Stimulated activated CD4-positive, alpha-beta T cell treated with anti-CD3 and anti-CD28 coated beads, Interleukin-4, amount 100 ng/mL, for 4 hours (primary cell): ENCODE measurements at regions not wholly inside any gene's neighbourhood (a gene's known extent, or its start where the extent isn't known, plus 50 kb on each side); places are given as distances from the start of the nearest gene placed in this dataset.
"Not testable (repeated sequence)": the region's sequence is repeated elsewhere in the genome, so short reads cannot be mapped to it uniquely, and the experiment has no call there.

Experiments used
- DNase-seq, 2 experiments: peaks; one replicate each; pipeline ENCODE4 v3.0.0-alpha.2; 2020

DNA sequence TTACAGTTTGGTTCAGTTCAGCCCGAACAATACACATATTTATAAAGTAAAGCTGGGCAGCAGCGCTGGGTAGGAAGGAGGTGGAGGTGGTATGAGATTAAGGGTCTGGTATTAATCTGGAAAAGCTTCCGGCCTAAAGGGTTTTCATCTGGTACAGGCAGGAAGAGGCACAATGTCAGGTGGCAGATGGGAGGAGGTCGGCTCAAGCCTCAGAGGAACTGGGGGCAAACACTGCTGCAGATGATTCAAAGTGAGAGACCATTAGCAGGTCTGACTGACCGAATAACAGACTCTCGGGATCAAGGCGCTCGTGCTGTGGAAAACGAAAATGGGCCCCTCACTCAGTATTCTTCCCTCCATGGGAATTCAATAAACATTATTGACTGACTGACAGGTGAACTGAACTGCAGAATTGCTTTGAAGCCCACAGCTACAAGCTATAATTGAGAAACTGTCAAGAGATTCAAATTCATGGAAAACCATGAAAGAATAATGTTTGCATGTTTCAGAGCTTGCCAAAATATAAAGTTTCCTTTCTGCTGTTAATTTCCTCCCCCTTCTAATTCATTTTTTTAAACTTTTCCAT, 75.3 kb downstream of the TMEM167A start:
- no peak for DNase-seq

DNA sequence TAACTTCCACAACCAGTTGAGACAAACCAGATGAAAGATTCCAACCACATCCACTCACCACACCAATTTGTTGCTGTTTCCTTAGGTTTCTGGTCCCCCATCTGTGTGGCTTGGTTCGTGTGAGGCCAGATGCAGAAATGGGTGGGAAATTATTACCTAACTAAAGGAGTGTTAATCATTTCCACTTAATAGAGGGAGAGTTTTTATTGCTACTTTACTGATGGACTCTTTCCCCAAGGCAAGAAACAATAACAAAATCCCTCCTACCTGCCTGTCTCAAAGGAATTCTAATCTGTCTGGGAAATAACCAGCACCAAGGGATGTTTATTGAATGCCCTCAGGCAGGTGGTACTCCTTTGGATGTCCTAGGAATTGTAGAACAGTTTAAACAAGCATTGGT, 76.3 kb downstream of the TMEM167A start:
- no peak for DNase-seq

DNA sequence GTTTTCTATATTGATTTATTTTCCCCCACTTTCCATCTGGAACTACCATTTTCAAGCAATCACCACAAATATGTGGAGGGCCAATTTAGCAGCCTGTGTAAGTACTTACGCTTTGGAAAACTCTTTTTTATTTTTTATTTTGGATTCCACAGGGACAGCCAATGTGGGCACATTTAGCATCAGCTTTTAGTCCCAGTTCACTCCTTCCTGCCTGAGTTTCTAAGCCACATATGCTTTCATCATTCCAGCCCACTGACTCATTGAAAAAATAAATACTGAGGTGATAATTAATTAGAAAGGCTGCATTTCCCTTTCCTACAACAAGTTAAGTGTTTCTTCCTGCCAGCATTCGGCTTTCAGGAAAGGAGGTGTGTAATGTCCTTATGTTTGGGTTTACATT, 76.8 kb downstream of the TMEM167A start:
- DNase-seq = no peak

DNA sequence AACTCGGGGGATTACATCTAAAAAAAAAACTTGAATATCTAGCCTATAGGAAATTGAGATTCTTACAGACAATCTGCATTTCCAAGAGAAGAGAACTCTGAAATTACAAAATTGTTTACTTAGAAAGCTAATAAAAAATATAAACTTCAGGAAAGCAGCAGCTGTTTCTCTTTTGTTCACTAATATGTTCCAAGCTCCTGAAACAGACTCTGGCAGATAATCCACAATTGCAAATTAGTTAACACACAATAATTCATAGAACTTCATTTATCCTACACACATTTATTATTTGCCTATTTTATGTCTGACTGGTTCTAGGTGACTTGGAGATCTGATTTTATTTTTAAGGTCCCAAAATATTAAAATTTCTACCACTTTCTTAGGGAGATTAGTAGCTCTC, 83.8 kb downstream of the TMEM167A start:
- no peak for DNase-seq

DNA sequence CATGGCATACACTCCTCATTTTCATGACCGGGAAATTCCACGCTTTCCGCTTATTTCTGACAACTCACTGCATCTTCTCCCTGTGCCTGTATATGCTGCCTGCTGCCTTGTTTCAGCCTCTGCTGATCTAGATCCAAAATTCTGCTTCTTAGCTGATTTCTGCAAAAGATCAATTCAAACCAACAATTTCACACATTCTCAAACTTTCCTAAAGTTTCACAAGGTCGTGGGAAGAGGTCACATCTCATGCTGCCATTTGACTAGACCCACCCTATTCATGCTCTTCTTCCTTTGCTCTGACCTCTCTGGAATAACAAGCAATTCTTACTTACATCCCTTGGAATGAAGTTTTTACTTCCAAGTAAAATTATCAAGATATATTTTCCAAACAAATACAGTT, 84.5 kb downstream of the TMEM167A start:
- DNase-seq = no peak

DNA sequence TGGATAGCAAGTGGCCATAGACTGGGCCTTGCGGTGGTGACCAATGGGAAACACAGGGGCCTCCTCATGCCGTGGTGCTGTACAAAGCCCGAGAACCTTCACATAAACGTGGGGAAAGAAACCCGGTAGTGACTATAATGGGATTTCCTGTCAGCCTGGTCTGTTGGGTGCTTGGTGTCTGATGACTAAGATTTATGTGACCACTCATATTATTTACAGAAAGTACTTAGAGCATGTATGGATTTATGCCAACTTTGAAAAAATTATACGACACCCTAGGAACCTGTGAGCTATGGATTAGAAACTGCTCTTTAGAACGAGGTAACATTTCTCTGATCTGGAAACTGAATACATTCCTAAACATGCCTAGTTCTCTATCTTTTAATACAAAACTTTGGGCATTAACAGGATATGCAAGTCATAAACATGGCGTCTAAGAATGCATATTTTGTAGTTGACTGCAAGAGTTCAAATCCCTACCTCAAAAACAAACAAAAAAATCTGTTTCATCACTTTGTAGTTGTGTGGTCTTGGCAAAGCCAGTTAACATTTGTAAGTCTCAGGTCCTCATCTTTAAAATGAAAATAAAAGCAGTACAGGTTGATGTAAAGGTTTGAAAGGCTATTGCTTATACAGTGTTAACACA, 85.4 kb downstream of the TMEM167A start:
- no peak for DNase-seq

DNA sequence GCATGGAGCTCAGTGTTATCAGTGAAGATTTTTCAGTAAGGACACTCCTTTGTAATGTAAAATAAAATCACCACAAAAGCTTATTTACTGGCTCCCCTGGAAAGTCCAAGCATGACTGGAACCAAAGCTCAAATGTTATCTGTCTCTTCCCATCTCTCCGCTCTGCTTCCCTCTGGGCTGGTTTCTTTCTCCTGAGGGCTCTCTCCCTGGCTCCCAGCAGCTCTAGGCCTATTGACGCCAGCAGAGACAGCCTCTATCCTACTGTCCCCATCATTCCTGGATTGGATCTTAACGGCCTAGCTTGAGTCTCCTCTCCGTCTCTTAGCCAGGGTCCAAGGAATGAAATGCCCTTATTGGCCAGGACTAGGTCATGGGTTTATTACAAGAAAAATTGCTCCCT, 86.1 kb downstream of the TMEM167A start:
- no peak for DNase-seq

DNA sequence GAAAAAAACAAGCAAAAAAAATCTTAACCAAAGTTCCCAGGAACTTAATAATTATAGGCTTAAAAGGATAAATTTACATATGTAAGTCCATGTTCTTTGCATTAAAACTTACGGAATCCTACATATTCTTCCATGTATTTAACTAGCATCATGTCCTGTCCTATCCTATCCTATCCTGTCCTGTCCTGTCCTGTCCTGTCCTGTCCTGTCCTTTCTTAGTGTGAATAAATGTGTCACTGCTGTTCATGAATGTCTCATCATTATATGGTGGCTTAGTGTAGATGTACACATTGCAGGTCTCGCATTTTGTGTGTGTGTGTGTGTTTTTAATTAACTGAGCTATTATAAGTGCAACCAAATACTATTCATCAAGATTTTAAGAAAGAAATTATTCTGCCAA, 90.0 kb downstream of the TMEM167A start:
- no peak for DNase-seq

DNA sequence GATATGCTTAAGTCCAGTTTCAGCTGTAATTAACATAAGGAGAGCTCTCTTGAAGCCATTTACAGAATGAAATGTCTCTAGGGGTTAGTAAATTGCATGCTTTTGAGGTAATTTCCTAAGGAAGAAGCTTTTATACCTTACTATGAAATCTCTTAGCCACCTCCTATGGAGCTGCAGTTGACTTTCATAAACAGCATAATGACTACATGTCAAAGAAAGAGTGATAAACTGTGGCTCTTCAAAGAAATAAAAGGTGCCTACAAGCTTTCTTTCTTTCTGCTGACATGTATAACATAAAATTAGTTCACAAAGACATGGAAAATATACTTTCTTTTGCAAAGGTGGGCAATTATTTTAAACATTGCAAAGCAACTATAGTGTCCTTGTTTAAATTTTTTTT, 90.8 kb downstream of the TMEM167A start:
- no peak for DNase-seq

DNA sequence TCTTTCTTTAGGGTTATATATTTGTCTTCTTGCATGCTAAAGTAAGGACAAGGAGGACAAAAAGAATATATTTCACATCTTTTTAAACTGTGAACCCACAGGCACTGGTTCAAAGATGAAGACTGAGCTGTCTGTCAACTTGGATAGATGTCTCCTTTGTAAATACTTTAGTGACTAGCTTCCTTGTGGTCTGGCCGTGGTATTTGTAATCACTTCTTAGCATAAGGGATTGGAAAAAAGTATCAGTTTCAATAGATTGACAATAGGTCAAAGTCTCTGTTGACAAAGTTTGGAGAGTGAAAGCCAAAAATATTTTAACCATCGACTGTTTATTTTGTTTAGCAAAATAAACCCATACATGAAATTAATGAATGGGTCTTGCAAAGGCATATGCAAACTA, 91.4 kb downstream of the TMEM167A start:
- no peak for DNase-seq

DNA sequence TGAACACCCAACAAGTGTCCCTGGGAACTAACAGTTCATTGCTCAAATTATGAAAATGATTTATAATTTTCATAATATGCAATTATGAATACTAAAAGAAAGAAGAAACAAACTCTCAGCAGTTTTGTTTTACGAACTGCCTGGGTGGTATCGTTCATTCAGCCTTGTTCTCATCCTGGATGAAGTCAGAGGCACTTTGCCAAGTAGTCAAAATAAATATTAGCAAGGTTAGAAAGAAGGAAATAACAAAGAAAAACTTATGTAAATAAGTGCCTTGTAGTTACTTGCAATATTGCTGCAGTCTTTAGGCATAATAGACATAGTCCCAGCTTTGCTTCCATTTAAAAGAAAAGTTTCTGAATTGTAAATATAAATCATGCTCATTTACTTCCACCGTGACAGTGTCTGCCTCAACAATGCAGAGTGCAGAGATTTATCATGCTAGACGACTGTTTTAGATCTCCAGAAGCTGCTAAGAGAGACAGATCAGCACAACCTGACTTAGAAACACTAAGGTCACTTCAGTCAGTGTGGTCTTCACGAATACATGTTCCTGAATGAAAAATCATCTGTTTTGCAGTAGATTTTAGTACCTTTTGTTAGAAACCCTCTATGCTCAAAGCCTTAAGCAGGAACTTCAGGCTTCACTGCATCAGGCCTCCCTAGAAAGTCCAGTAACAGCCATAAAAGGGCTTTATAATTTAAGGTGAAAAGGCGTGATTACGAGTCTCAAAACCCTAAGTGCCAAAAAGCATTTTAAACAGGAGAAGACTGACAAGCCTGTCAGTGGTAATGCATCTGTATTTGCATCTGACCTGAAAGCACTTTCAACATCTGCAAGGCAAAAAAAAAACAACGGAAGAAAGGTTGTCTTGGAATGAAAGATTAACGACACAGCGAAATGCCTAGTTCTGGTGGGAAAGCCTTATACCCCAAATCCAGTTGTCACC, 92.1 kb downstream of the TMEM167A start:
- DNase-seq = no peak

DNA sequence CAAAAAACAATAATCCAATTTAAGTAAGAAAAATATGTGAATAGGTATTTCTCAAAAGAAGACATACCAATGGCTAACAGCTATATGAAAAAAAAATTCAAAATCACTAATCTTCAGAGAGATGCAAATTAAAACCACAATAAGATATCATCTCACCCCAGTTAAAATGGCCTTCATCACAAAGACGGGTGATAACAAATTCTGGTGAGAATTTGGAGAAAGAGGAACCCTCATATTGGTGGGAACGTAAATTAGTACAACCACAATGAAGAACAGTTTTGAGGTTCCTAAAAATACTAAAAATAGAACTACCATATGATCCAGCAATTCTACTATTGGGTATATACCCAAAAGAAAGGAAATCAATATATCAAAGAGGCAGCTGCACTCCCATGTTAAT, 94.3 kb downstream of the TMEM167A start:
- no peak for DNase-seq

DNA sequence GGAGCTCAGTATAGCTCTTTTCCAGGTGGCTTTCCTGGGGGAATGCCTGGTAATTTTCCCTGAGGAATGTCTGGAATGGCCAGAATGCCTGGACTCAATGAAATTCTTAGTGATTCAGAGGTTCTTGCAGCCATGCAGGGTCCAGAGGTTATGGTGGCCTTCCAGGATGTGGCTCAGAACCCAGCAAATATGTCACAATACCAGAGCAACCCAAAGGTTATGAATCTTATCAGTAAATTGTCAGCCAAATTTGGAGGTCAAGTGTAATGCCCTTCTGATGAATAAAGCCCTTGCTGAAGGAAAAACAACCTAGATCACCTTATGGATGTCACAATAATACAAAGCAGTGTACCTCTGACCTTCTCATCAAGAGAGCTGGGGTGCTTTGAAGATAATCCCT, 100.3 kb downstream of the TMEM167A start:
- not testable (repeated sequence) for DNase-seq

DNA sequence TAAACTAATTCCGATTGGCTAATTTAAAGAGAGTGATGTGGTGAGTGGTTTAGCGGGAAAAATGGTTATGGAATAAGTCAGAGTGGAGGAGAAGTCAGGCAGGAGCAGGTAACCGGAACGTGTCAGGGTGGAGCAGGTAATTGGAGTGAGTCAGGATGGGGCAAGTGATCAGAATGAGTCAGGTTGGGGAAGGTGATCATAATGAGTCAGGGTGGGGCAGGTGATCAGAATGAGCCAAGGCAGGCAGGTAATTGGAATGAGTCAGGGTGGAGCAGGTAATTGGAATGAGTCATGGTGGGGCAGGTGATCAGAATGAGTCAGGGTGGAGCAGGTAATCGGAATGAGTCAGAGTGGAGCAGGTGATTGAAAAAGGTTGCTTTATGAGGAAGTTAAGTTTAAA, 101.4 kb downstream of the TMEM167A start:
- no peak for DNase-seq

DNA sequence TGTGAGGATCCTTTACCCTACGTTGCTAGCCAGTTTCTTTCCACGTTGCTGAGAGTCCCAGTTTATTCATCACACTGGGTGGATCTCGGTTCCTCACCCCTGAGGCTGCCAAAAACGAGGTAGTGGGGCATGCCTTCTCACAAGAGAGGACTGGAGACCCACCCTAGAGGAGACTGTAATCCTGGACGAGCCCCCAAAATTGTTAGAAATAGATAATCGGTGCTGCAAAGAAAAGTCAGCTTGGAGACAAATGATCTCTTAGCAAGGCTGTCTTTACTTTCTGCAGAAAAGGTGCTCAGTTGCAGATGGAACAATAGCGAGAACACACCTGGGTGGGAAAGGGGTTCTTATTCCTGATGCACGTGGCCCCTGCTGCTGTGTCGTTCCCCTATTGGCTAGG, 101.8 kb downstream of the TMEM167A start:
- DNase-seq = no peak

DNA sequence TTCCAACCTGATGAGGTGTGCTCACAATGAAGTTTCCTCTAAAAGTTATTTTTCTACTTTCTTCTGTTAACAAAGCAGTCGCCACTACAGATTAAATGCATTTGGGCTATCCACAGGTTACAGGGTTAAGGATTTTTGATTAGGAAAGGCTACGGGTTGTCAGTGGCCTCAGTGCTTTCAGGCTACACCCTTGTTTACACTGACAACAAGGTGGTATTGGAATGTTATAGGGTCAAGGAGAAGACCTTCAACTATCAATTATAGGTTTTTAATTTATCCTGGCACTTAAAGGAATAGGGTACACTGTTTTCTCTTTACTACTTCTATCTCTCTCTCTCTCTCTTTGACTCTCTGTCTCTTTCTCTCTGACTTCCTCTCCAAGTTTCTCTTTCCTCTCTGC, 102.8 kb downstream of the TMEM167A start:
- DNase-seq = not testable (repeated sequence)

DNA sequence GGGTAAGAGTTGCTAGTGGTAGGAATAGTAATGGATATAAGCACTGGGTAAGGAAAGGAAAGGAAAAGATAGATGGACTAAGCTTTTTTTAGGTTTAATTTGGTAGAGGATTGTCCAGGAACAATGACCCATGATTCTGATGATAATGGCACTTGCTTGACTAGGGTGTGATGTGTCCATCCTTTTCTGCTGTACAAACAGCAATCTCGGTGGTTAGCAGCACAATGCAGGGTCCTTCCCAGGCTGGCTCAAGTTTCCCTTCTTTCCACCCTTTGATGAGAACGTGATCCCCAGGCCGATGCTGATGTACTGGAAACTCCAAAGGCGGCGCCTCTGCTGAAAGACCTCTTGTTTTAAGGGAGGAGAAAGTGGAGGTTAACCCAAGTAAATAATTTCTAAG, 105.3 kb downstream of the TMEM167A start:
- no peak for DNase-seq

DNA sequence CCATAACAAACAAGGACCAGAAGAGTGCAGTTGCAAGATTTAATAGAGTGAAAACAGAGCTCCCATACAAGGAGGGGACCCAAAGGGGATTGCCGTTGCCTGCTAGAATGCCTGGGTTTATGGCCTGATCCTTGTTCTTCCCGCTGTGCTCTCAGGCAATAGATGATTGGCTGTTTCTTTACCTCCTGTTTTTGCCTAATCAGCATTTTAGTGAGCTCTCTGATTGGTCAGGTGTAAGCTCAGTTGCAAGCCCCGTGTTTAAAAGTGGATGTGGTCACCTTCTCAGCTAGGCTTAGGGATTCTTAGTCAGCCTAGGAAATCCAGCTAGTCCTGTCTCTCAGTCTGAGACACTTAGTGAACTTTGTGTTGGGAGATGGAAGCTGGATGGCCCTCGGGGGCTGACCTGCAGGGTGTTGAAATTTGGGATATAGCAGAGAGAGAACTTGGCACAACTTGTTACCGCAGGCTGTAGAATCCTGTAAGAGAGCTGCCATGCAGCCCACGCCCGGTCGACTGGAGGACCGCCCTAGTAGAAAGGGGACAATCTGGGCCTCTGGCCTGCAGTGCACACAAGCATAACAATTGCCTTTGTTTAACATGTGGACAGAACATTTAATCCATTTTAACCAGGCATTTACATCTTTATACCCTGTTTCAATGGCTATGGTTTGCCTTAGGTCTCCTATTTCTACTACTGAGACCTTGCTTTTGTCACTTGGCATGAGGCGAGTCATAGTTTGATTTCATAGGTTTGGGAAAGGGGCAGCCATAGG, 106.0 kb downstream of the TMEM167A start:
- DNase-seq = not testable (repeated sequence)

DNA sequence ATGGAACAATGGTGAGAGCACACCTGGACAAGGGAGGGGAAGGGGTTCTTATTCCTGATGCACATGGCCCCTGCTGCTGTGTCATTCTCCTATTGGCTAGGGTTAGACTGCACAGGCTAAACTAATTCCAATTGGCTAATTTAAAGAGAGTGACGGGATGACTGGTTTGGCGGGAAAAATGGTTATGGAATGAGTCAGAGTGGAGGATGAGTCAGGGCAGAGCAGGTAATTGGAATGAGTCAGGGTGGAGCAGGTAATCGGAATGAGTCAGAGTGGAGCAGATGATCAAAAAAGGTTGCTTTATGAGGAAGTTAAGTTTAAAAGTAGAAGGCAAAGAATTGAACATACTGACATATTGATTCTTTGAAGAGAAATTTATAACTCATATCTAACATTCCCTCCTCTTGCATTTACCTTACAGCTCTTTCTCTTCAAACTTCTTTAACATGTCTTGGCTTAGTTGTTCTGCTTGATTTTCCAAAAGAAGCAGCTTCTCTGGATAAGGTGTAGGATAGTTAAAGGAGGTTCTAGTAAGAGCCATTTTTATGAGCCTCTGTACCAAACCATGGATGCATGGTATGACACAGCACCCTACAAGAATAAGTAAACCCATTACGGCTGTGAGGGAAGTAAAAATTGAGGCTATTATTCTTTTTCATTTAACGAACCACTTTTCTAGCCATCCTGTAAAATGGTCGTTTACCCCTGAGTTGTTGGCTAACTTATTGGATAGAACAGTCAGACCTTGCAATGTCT, 107.8 kb downstream of the TMEM167A start:
- DNase-seq = peak in 1 of 2 experiments; percentile 11

DNA sequence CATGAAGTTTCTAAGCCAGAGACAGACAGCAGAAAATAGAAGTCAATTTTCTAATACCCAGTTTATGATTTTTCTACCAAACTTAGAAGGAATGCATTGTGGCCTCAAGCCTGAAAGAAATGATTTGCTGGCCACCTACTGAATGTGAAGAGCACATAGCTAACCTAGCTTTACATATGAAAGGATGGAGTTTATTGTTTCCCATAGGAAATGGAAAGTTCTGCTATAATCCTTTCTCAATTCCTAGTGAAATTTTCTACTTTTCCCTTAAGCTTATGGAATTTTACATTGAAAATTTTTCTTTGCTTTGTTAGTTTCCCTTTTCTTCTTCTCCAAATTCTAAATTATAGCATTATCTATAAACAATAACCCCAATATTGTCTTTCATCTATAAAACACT, 110.1 kb downstream of the TMEM167A start:
- no peak for DNase-seq

DNA sequence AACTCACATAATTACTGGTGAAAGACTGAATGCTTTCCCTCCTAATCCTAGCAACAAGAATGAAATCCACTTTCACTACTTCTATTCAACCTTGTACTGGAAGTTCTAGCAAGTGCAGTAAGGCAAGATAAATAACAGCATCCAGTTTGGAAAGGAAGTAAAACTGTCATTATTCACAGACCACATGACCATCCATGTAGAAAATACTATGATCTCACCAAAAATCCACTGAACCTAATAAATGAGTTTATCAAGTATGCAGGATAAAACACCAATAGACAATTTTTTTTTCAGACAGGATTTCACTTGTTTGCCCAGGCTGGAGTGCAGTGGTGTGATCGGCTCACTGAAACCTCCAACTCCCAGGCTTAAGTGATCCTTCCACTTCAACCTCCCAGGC, 117.7 kb downstream of the TMEM167A start:
- DNase-seq = no peak

DNA sequence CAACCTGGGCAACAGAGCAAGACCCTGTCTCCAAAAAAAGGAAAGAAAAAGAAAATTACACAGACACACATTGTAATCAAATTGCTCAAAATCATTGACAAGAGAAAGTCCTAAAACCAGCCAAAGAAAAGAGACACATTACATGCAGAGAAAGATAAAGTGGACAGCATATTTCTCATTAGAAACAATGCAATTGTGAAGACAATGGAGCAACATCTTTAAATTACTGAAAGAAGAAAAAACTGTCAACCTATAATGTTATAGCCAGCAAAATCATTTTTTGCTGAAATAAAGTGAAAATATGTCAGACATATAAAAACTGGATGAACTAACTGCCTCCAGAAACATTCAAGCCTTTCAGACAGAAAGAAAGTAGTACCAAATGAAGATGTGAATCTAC, 120.6 kb downstream of the TMEM167A start:
- DNase-seq = no peak

DNA sequence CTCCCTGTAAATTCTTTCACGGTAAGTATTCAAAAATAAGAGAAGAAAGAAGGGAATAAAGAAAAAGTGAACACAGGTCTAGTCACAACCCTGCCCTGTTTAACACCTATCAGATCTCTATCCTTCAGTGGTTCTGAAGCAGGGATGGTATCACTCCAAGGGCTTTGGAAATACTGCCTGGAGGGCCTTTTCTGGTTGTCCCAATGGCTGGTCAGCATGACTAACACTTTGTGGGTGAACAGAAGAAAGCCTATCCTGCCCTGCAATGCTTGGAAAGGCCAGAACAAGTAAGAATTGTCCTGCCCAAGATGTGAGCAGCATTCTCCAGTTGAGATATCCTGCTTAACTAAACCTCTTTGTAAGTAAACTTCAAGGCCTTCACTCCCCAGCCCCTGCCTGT, 124.9 kb downstream of the TMEM167A start:
- no peak for DNase-seq
